ENCODE measurements at regions not wholly inside any gene's neighbourhood (a gene's known extent, or its start where the extent isn't known, plus 50 kb on each side); places are given as distances from the start of the nearest gene placed in this dataset.

- Histone ChIP-seq H2BK120ac (ENCODE audit: insufficient read depth, low read length, poor library complexity) (no peak overlapping the region), H2AK5ac (ENCODE audit: low read length) (no peak overlapping the region), H4K12ac (ENCODE audit: low read depth, low read length) (no peak overlapping the region), H3K14ac (ENCODE audit: low read length) (no peak overlapping the region), H3K27me3 (ENCODE audit: insufficient read depth, low read length) (no peaks in the 10 kb centered on the region), H3K4me3 (ENCODE audit: low read depth, low read length) (no peak overlapping the region), H4K8ac (ENCODE audit: low read depth, low read length) (no peak overlapping the region), H3K27ac (ENCODE audit: low read depth, low read length) (no peak overlapping the region), H3K18ac (ENCODE audit: low read length) (no peak overlapping the region), H3K4me1 (ENCODE audit: control insufficient read depth in 1 of 2, insufficient read depth in 2 of 2, low read length in 2 of 2) (no peaks in the 10 kb centered on the region), H2BK5ac (ENCODE audit: low read depth, low read length, poor library complexity) (no peak overlapping the region), H4K91ac (ENCODE audit: low read depth, low read length) (no peak overlapping the region), H3K79me1 (ENCODE audit: low read length) (no peaks in the 10 kb centered on the region), H2AFZ (ENCODE audit: insufficient read depth, low read length, poor library complexity) (no peak overlapping the region), H3K23ac (ENCODE audit: low read length) (no peak overlapping the region), H3K4ac (ENCODE audit: low read depth, low read length) (no peak overlapping the region), H3K4me2 (ENCODE audit: low read length) (no peak overlapping the region), H2BK12ac (ENCODE audit: low read length) (no peak overlapping the region), H3K79me2 (ENCODE audit: control insufficient read depth, insufficient read depth, low read length, poor library complexity) (no peaks in the 10 kb centered on the region), H3K36me3 (ENCODE audit: control insufficient read depth in 1 of 2, insufficient read depth in 2 of 2, low read length in 2 of 2) (no peaks in the 10 kb centered on the region), H3K9me3 (ENCODE audit: insufficient read depth, low read depth, low read length) (no peaks in the 10 kb centered on the region), H3K9ac (ENCODE audit: low read length) (no peak overlapping the region)
- no CpG with 5 or more reads among the region's 1 CpG for WGBS (ENCODE audit: extremely low coverage, insufficient coverage, insufficient read length)
- peak in 1 of 2 donors; percentile 38 for DNase-seq
Observed at GRCh38 chr14:29320286-29320685, 553.7 kb downstream of the FOXG1 start.

DNA sequence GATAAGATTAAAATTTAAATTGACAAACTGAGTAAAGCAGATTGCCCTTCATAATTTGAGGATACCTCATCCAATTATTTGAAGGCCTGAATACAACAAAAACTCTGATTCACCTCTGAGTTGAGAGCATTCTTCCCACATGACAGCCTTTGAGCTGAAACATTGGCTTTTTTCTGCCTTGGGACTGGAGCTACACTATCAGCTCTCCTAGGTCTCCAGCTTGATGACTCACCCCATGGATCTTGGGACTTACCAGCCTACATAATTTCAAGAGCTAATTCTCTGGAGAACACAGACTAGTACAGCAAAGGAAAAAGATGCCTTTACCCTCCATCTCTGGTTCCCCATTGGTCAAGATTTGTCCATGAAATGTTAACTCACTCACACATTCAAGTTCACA is 555.1 kb downstream of the FOXG1 start:
- Histone ChIP-seq H3K4me1 (ENCODE audit: control insufficient read depth in 1 of 2, insufficient read depth in 2 of 2, low read length in 2 of 2) (no peaks in the 10 kb centered on the region), H3K18ac (ENCODE audit: low read length) (no peak overlapping the region), H3K79me2 (ENCODE audit: control insufficient read depth, insufficient read depth, low read length, poor library complexity) (no peaks in the 10 kb centered on the region), H3K27me3 (ENCODE audit: insufficient read depth, low read length) (no peaks in the 10 kb centered on the region), H3K23ac (ENCODE audit: low read length) (no peak overlapping the region), H3K4me3 (ENCODE audit: low read depth, low read length) (no peak overlapping the region), H3K36me3 (ENCODE audit: control insufficient read depth in 1 of 2, insufficient read depth in 2 of 2, low read length in 2 of 2) (no peaks in the 10 kb centered on the region), H4K91ac (ENCODE audit: low read depth, low read length) (no peak overlapping the region), H2AFZ (ENCODE audit: insufficient read depth, low read length, poor library complexity) (no peak overlapping the region), H4K12ac (ENCODE audit: low read depth, low read length) (no peak overlapping the region), H3K4me2 (ENCODE audit: low read length) (no peak overlapping the region), H3K14ac (ENCODE audit: low read length) (no peak overlapping the region), H3K27ac (ENCODE audit: low read depth, low read length) (no peak overlapping the region), H2BK5ac (ENCODE audit: low read depth, low read length, poor library complexity) (no peak overlapping the region), H4K8ac (ENCODE audit: low read depth, low read length) (no peak overlapping the region), H2AK5ac (ENCODE audit: low read length) (no peak overlapping the region), H3K4ac (ENCODE audit: low read depth, low read length) (no peak overlapping the region), H2BK120ac (ENCODE audit: insufficient read depth, low read length, poor library complexity) (no peak overlapping the region), H2BK12ac (ENCODE audit: low read length) (no peak overlapping the region), H3K9me3 (ENCODE audit: insufficient read depth, low read depth, low read length) (no peaks in the 10 kb centered on the region), H3K9ac (ENCODE audit: low read length) (no peak overlapping the region), H3K79me1 (ENCODE audit: low read length) (no peaks in the 10 kb centered on the region)
- DNase-seq: peak in 1 of 2 donors; percentile 8

DNA sequence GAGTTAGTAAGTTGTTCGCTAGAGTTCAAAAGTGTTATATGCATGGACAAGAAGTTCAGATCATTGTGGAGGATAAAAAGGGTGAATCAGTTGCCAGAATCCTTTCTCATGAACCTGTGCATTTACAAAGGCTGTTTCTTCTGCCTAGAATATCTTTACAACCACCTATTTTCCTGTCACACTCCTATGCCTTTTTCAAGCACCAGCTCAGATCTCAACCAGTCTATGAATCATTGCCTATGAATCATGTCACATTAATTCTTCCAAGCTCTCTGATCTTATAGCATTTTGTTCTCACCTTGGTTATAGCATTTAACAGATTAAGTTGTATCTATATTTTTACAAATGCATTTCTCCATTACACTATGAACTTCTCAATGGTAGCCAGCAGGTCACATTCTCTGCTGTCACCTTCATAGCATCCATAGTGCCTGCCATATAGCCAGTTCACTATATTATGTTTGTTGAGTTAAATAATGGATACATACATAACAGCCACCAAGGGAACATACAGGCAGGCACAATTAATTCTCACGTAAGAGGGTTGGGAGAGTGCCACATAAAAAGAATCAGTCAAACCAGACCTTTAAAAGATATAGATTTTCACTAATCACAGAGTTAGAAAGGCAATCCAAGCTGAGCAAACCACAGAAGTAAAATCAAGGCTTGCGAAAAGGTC is 573.0 kb downstream of the FOXG1 start:
- H4K8ac ChIP-seq (ENCODE audit: low read depth, low read length): no peak overlapping the region
- no peak overlapping the region for H2BK12ac ChIP-seq (ENCODE audit: low read length)
- no peak for DNase-seq
- H4K12ac ChIP-seq (ENCODE audit: low read depth, low read length): no peak overlapping the region
- H4K91ac ChIP-seq (ENCODE audit: low read depth, low read length): no peak overlapping the region
- no peaks in the 10 kb centered on the region for H3K4me1 ChIP-seq (ENCODE audit: control insufficient read depth in 1 of 2, insufficient read depth in 2 of 2, low read length in 2 of 2)
- H3K4me3 ChIP-seq (ENCODE audit: low read depth, low read length): no peak overlapping the region
- H2BK120ac ChIP-seq (ENCODE audit: insufficient read depth, low read length, poor library complexity): no peak overlapping the region
- H3K27ac ChIP-seq (ENCODE audit: low read depth, low read length): no peak overlapping the region
- no peaks in the 10 kb centered on the region for H3K27me3 ChIP-seq (ENCODE audit: insufficient read depth, low read length)
- H3K9me3 ChIP-seq (ENCODE audit: insufficient read depth, low read depth, low read length): no peaks in the 10 kb centered on the region
- no peak overlapping the region for H3K23ac ChIP-seq (ENCODE audit: low read length)
- H3K18ac ChIP-seq (ENCODE audit: low read length): no peak overlapping the region
- no peak overlapping the region for H2AK5ac ChIP-seq (ENCODE audit: low read length)
- H3K79me1 ChIP-seq (ENCODE audit: low read length): no peaks in the 10 kb centered on the region
- H3K9ac ChIP-seq (ENCODE audit: low read length): no peak overlapping the region
- no peaks in the 10 kb centered on the region for H3K79me2 ChIP-seq (ENCODE audit: control insufficient read depth, insufficient read depth, low read length, poor library complexity)
- H2AFZ ChIP-seq (ENCODE audit: insufficient read depth, low read length, poor library complexity): no peak overlapping the region
- no peaks in the 10 kb centered on the region for H3K36me3 ChIP-seq (ENCODE audit: control insufficient read depth in 1 of 2, insufficient read depth in 2 of 2, low read length in 2 of 2)
- WGBS (ENCODE audit: extremely low coverage, insufficient coverage, insufficient read length): no CpG with 5 or more reads among the region's 3 CpGs
- H3K4me2 ChIP-seq (ENCODE audit: low read length): no peak overlapping the region
- H3K14ac ChIP-seq (ENCODE audit: low read length): no peak overlapping the region
- no peak overlapping the region for H2BK5ac ChIP-seq (ENCODE audit: low read depth, low read length, poor library complexity)
- no peak overlapping the region for H3K4ac ChIP-seq (ENCODE audit: low read depth, low read length)

GRCh38 chr14:29348504-29348903 is 579.1 kb downstream of the PRKD1 start:
- no peaks in the 10 kb centered on the region for H3K79me2 ChIP-seq (ENCODE audit: control insufficient read depth, insufficient read depth, low read length, poor library complexity)
- no peak overlapping the region for H4K8ac ChIP-seq (ENCODE audit: low read depth, low read length)
- no peak overlapping the region for H2AK5ac ChIP-seq (ENCODE audit: low read length)
- no peak overlapping the region for H2BK120ac ChIP-seq (ENCODE audit: insufficient read depth, low read length, poor library complexity)
- H2BK12ac ChIP-seq (ENCODE audit: low read length): no peak overlapping the region
- no peak overlapping the region for H3K4ac ChIP-seq (ENCODE audit: low read depth, low read length)
- DNase-seq: no peak
- H2AFZ ChIP-seq (ENCODE audit: insufficient read depth, low read length, poor library complexity): no peak overlapping the region
- H3K27me3 ChIP-seq (ENCODE audit: insufficient read depth, low read length): no peaks in the 10 kb centered on the region
- H3K4me2 ChIP-seq (ENCODE audit: low read length): no peak overlapping the region
- no peak overlapping the region for H2BK5ac ChIP-seq (ENCODE audit: low read depth, low read length, poor library complexity)
- H3K23ac ChIP-seq (ENCODE audit: low read length): no peak overlapping the region
- H3K9me3 ChIP-seq (ENCODE audit: insufficient read depth, low read depth, low read length): no peaks in the 10 kb centered on the region
- no peaks in the 10 kb centered on the region for H3K79me1 ChIP-seq (ENCODE audit: low read length)
- H3K9ac ChIP-seq (ENCODE audit: low read length): no peak overlapping the region
- no peaks in the 10 kb centered on the region for H3K4me1 ChIP-seq (ENCODE audit: control insufficient read depth in 1 of 2, insufficient read depth in 2 of 2, low read length in 2 of 2)
- no peaks in the 10 kb centered on the region for H3K36me3 ChIP-seq (ENCODE audit: control insufficient read depth in 1 of 2, insufficient read depth in 2 of 2, low read length in 2 of 2)
- no CpG with 5 or more reads among the region's 1 CpG for WGBS (ENCODE audit: extremely low coverage, insufficient coverage, insufficient read length)
- H3K4me3 ChIP-seq (ENCODE audit: low read depth, low read length): no peak overlapping the region
- no peak overlapping the region for H3K14ac ChIP-seq (ENCODE audit: low read length)
- no peak overlapping the region for H4K12ac ChIP-seq (ENCODE audit: low read depth, low read length)
- H3K27ac ChIP-seq (ENCODE audit: low read depth, low read length): no peak overlapping the region
- H4K91ac ChIP-seq (ENCODE audit: low read depth, low read length): no peak overlapping the region
- H3K18ac ChIP-seq (ENCODE audit: low read length): no peak overlapping the region
